A549 (cell line): ENCODE measurements at regions not wholly inside any gene's neighbourhood (a gene's known extent, or its start where the extent isn't known, plus 50 kb on each side); places are given as distances from the start of the nearest gene placed in this dataset.

ENCODE experiments used
- ATAC-seq, 2 experiments: fragments of 200-7000 bp in 1 of 2; fragments of >200 bp in 1 of 2; cut with Nextera tagmentation in 1 of 2; cut with Tn5 transposase in 1 of 2; 3 replicates each; pipeline versions ENCODE4 v1.8.0 to v1.9.1; 2018 to 2020; ENCODE audit warnings: mild to moderate bottlenecking in 1 of 2, moderate library complexity in 1 of 2
- CTCF ChIA-PET: fragments of 300-600 bp; sonication (Branson Sonifier 250); formaldehyde crosslinking; extraction: SDS; loops from one replicate; lab custom pipeline; 2021; ENCODE audit warnings: antibody characterized with exemption, inconsistent platforms; lab: Yijun Ruan, JAX
- POLR2A ChIA-PET: fragments of 350-600 bp; formaldehyde crosslinking; extraction: SDS; loops from one replicate; lab custom pipeline; 2021; ENCODE audit warnings: antibody characterized with exemption, inconsistent platforms; lab: Yijun Ruan, JAX
- DNase-seq, 2 experiments: peaks; one replicate each; pipeline versions ENCODE4 v3.0.0 to v3.0.0-alpha.2; 2011 to 2016; ENCODE audit warnings: low read depth in 1 of 2, low spot score in 1 of 2
- FAIRE-seq: peaks from 2 replicates; lab custom pipeline; 2011; peaks lifted over from hg19 to GRCh38; lab: Jason Lieb, UNC
- H3K27ac ChIP-seq, 2 experiments: fragments of >200 bp; sonication (Bioruptor Twin); formaldehyde crosslinking; 3 replicates each; pipeline ENCODE4 v1.5.1; 2016 to 2017
- H3K4me1 ChIP-seq: fragments of >200 bp; sonication (Bioruptor Twin); formaldehyde crosslinking; 3 replicates; pipeline ENCODE4 v1.6.1; 2016
- H3K4me2 ChIP-seq: fragments of >200 bp; sonication (Bioruptor Twin); formaldehyde crosslinking; 3 replicates; pipeline ENCODE4 v1.6.1; 2016
- H3K4me3 ChIP-seq: fragments of >200 bp; sonication (Bioruptor Twin); formaldehyde crosslinking; 3 replicates; pipeline ENCODE4 v1.5.1; 2016
- H3K9me3 ChIP-seq: fragments of >200 bp; sonication (Bioruptor Twin); formaldehyde crosslinking; 3 replicates; pipeline ENCODE4 v1.6.1; 2016
- ATOH8 ChIP-seq: fragments of 250-450 bp; sonication (Bioruptor Pico); IDR thresholded peaks from 2 replicates; pipeline ENCODE4 v1.5.0; 2020; ENCODE audit warnings: low read depth, mild to moderate bottlenecking, moderate library complexity
- BHLHE40 ChIP-seq: IDR thresholded peaks from 2 replicates; pipeline ENCODE4 v1.6.1; 2012; ENCODE audit warnings: low read depth, low read length, inconsistent platforms
- CBX2 ChIP-seq: fragments of 200-600 bp; sonication (generic); IDR thresholded peaks from 2 replicates; pipeline ENCODE4 v1.6.1; 2016; ENCODE audit warnings: low read depth, mild to moderate bottlenecking, borderline replicate concordance
- CBX8 ChIP-seq: fragments of 200-600 bp; sonication (generic); IDR thresholded peaks from 2 replicates; pipeline ENCODE4 v1.6.1; 2016
- CEBPB ChIP-seq, 2 experiments: fragments of >200 bp in 1 of 2; sonication (Bioruptor Twin) in 1 of 2; formaldehyde crosslinking in 1 of 2; IDR thresholded peaks; 2 replicates each; pipeline ENCODE4 v1.6.1; 2012 to 2016
- CHD4 ChIP-seq: fragments of 200-600 bp; sonication (generic); IDR thresholded peaks from 2 replicates; pipeline ENCODE4 v1.6.1; 2016; ENCODE audit warnings: antibody characterized with exemption, mild to moderate bottlenecking, borderline replicate concordance
- EHMT2 ChIP-seq: fragments of 200-600 bp; sonication (generic); IDR thresholded peaks from 2 replicates; pipeline ENCODE4 v1.6.1; 2016; ENCODE audit warnings: antibody characterized with exemption, low read depth, mild to moderate bottlenecking, moderate library complexity
- EP300 ChIP-seq, 2 experiments: fragments of >200 bp; sonication (Bioruptor Twin); formaldehyde crosslinking; IDR thresholded peaks; 2 replicates in 1 of 2; 3 replicates in 1 of 2; pipeline ENCODE4 v1.6.1; 2016 to 2017
- FOSL2 ChIP-seq, 2 experiments: fragments of 450-650 bp in 1 of 2; fragments of >200 bp in 1 of 2; sonication (Bioruptor Twin) in 1 of 2; formaldehyde crosslinking; IDR thresholded peaks; 2 replicates each; pipeline versions ENCODE4 v1.5.0 to v1.6.1; 2016 to 2020; ENCODE audit warnings: mild to moderate bottlenecking in 1 of 2, moderate library complexity in 1 of 2
- HES2 ChIP-seq: fragments of >200 bp; sonication (Bioruptor Twin); formaldehyde crosslinking; IDR thresholded peaks from 2 replicates; pipeline ENCODE4 v1.6.1; 2016
- HOXB5 ChIP-seq: fragments of 250-450 bp; sonication (Bioruptor Pico); IDR thresholded peaks from 2 replicates; pipeline ENCODE4 v1.5.0; 2020; ENCODE audit warnings: mild to moderate bottlenecking, moderate library complexity
- JUNB ChIP-seq: fragments of >200 bp; sonication (Bioruptor Twin); formaldehyde crosslinking; IDR thresholded peaks from 2 replicates; pipeline ENCODE4 v1.6.1; 2016
- KDM5A ChIP-seq: fragments of 200-600 bp; sonication (generic); IDR thresholded peaks from 2 replicates; pipeline ENCODE4 v1.6.1; 2016; ENCODE audit warnings: antibody characterized with exemption, mild to moderate bottlenecking
- MAZ ChIP-seq: fragments of 150-350 bp; IDR thresholded peaks from 2 replicates; pipeline ENCODE4 v1.6.1; 2014; ENCODE audit warnings: antibody characterized with exemption, low read depth, low read length, borderline replicate concordance
- PHF8 ChIP-seq: fragments of 200-600 bp; sonication (generic); IDR thresholded peaks from 2 replicates; pipeline ENCODE4 v1.6.1; 2016; ENCODE audit warnings: low read depth, mild to moderate bottlenecking, antibody characterized with exemption, moderate library complexity, borderline replicate concordance
- POLR2A ChIP-seq: IDR thresholded peaks from 2 replicates; pipeline ENCODE4 v1.6.1; 2012; ENCODE audit warnings: mild to moderate bottlenecking, low read length
- RARB ChIP-seq: fragments of 250-450 bp; sonication (Bioruptor Pico); IDR thresholded peaks from 2 replicates; pipeline ENCODE4 v1.8.0; 2021; ENCODE audit warnings: mild to moderate bottlenecking, moderate library complexity
- RNF2 ChIP-seq: fragments of 200-600 bp; sonication (generic); IDR thresholded peaks from 2 replicates; pipeline ENCODE4 v1.6.1; 2016; ENCODE audit warnings: low read depth, mild to moderate bottlenecking, antibody characterized with exemption, moderate library complexity, borderline replicate concordance
- SMC3 ChIP-seq: fragments of >200 bp; sonication (Bioruptor Twin); formaldehyde crosslinking; IDR thresholded peaks from 3 replicates; pipeline ENCODE4 v1.6.1; 2018; ENCODE audit warnings: inconsistent platforms
- ZC3H11A ChIP-seq: fragments of 450-650 bp; IDR thresholded peaks from 2 replicates; pipeline ENCODE4 v1.6.1; 2014; ENCODE audit warnings: antibody characterized with exemption, mild to moderate bottlenecking
- WGBS: methylation state at CpG from one replicate; pipeline ENCODE4 v1.1.6; 2017; ENCODE audit errors: missing lambda C conversion rate; 5-methylcytosine and 5-hydroxymethylcytosine counted together
- TF ChIP-seq, protein P1 (sequence below): fragments of >200 bp; sonication (Bioruptor Twin); formaldehyde crosslinking; IDR thresholded peaks from 3 replicates; pipeline ENCODE4 v1.5.1; 2016
- TF ChIP-seq, protein P2 (sequence below): fragments of 200-600 bp; sonication (generic); IDR thresholded peaks from 2 replicates; pipeline ENCODE4 v1.6.1; 2016; ENCODE audit warnings: antibody characterized with exemption, mild to moderate bottlenecking, moderate library complexity
- TF ChIP-seq, protein P3 (sequence below): fragments of >200 bp; sonication (Bioruptor Twin); formaldehyde crosslinking; IDR thresholded peaks from 3 replicates; pipeline ENCODE4 v1.6.1; 2016

DNA sequence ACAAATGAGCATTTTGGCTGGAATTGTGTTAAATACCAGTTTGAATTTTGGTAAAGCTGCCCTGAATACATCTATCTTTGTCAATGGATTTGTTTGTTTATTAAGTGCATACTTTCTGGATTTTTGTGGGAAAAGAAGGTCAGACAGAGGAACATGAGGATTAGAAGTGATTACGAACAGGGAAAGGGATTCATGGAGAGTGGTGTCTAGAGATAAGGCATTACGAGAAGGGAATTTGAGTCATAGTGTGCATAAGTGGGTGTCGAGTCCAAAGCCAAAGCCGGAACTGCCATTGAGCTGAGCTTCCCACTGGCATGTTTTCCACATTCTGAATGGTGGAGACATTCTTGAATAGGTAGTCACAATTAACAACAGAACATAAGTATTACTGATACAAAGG lies 68.9 kb upstream of the EFEMP1 start (continued):
- TF ChIP-seq HOXB5 (CRISPR knock-in tag) (0 out of 2 replicates have a peak, but pooled peaks have one; percentile 68), CEBPB (IDR thresholded peaks at IDR 0.05) (peak in 1 of 2 experiments; percentile 67; a peak in 2 of 4 replicates), RARB (CRISPR knock-in tag) (no peak), POLR2A (no peak), RNF2 (no peak), ZC3H11A (no peak), PHF8 (no peak), EHMT2 (no peak), KDM5A (no peak), MAZ (no peak), BHLHE40 (no peak), JUNB (peak; percentile 88), ATOH8 (no peak), EP300 (IDR thresholded peaks at IDR 0.05) (peak; percentile 72 to 92; a peak in 4 of 5 replicates), HES2 (no peak), FOSL2 (IDR thresholded peaks at IDR 0.05) (peak; percentile 84), FOSL2 (CRISPR knock-in tag; IDR thresholded peaks at IDR 0.05) (peak; percentile 84)
- TF ChIP-seq, protein P1, sequence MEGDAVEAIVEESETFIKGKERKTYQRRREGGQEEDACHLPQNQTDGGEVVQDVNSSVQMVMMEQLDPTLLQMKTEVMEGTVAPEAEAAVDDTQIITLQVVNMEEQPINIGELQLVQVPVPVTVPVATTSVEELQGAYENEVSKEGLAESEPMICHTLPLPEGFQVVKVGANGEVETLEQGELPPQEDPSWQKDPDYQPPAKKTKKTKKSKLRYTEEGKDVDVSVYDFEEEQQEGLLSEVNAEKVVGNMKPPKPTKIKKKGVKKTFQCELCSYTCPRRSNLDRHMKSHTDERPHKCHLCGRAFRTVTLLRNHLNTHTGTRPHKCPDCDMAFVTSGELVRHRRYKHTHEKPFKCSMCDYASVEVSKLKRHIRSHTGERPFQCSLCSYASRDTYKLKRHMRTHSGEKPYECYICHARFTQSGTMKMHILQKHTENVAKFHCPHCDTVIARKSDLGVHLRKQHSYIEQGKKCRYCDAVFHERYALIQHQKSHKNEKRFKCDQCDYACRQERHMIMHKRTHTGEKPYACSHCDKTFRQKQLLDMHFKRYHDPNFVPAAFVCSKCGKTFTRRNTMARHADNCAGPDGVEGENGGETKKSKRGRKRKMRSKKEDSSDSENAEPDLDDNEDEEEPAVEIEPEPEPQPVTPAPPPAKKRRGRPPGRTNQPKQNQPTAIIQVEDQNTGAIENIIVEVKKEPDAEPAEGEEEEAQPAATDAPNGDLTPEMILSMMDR = no peak
- TF ChIP-seq, protein P2, sequence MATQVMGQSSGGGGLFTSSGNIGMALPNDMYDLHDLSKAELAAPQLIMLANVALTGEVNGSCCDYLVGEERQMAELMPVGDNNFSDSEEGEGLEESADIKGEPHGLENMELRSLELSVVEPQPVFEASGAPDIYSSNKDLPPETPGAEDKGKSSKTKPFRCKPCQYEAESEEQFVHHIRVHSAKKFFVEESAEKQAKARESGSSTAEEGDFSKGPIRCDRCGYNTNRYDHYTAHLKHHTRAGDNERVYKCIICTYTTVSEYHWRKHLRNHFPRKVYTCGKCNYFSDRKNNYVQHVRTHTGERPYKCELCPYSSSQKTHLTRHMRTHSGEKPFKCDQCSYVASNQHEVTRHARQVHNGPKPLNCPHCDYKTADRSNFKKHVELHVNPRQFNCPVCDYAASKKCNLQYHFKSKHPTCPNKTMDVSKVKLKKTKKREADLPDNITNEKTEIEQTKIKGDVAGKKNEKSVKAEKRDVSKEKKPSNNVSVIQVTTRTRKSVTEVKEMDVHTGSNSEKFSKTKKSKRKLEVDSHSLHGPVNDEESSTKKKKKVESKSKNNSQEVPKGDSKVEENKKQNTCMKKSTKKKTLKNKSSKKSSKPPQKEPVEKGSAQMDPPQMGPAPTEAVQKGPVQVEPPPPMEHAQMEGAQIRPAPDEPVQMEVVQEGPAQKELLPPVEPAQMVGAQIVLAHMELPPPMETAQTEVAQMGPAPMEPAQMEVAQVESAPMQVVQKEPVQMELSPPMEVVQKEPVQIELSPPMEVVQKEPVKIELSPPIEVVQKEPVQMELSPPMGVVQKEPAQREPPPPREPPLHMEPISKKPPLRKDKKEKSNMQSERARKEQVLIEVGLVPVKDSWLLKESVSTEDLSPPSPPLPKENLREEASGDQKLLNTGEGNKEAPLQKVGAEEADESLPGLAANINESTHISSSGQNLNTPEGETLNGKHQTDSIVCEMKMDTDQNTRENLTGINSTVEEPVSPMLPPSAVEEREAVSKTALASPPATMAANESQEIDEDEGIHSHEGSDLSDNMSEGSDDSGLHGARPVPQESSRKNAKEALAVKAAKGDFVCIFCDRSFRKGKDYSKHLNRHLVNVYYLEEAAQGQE = no peak

GRCh38 chr2:55993685-55994084 lies 70.1 kb upstream of the EFEMP1 start:
- ChIA-PET CTCF (interaction anchor here (1.1 to 3.9 kb wide), 3 partner anchors 32 to 222 kb away, joined by 4 to 13 read pairs (median 5); no protein-coding TSS in a partner anchor), POLR2A (no interaction called here)
- H3K9me3 ChIP-seq = no peaks in the 10 kb centered on the region
- H3K4me3 ChIP-seq = no peak overlapping the region
- no peak for DNase-seq
- no peak for TF ChIP-seq SMC3
- no peak for TF ChIP-seq CHD4
- TF ChIP-seq, protein P3, sequence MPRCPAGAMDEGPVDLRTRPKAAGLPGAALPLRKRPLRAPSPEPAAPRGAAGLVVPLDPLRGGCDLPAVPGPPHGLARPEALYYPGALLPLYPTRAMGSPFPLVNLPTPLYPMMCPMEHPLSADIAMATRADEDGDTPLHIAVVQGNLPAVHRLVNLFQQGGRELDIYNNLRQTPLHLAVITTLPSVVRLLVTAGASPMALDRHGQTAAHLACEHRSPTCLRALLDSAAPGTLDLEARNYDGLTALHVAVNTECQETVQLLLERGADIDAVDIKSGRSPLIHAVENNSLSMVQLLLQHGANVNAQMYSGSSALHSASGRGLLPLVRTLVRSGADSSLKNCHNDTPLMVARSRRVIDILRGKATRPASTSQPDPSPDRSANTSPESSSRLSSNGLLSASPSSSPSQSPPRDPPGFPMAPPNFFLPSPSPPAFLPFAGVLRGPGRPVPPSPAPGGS = no peak
- no peak for TF ChIP-seq CBX2
- TF ChIP-seq CBX8 = no peak
- TF ChIP-seq PHF8 = no peak
- TF ChIP-seq HOXB5 (CRISPR knock-in tag) = no peak
- TF ChIP-seq, all 56 proteins: peak for 0
- WGBS = 87% methylated on average over 4 of the region's 4 CpGs
- H3K27ac ChIP-seq = peak overlapping the region; percentile 57 to 75; a peak in 5 of 6 replicates
- FAIRE-seq (no peak), ATAC-seq (no peak)
- no peak overlapping the region for H3K4me2 ChIP-seq
- peaks cover 40% of the 10 kb centered on the region for H3K4me1 ChIP-seq
